ENCODE measurements at regions not wholly inside any gene's neighbourhood (a gene's known extent, or its start where the extent isn't known, plus 50 kb on each side); places are given as distances from the start of the nearest gene placed in this dataset.

GRCh38 chr18:39604836-39605235 lies 2039.2 kb upstream of the CELF4 start:
- Histone ChIP-seq H3K4me1 (no peaks in the 10 kb centered on the region), H3K27me3 (no peaks in the 10 kb centered on the region), H3K27ac (no peak overlapping the region), H3K9me3 (no peaks in the 10 kb centered on the region), H3K4me3 (no peak overlapping the region), H3K36me3 (no peaks in the 10 kb centered on the region)
- DNase-seq (ENCODE audit: low spot score in 2 of 2), result no peak
- no peak for TF ChIP-seq CTCF (IDR thresholded peaks at IDR 0.05)
- TF ChIP-seq POLR2A (IDR thresholded peaks at IDR 0.05), result no peak
- no peak for TF ChIP-seq EP300 (IDR thresholded peaks at IDR 0.05)
- WGBS, 2 donors, result 84 to 86% methylated on average over 5 of the region's 5 CpGs

- Histone ChIP-seq H3K4me3 (no peak overlapping the region), H3K4me1 (no peaks in the 10 kb centered on the region), H3K27ac (no peak overlapping the region), H3K9me3 (no peaks in the 10 kb centered on the region), H3K27me3 (no peaks in the 10 kb centered on the region), H3K36me3 (no peaks in the 10 kb centered on the region)
- WGBS, 2 donors, result 79 to 89% methylated on average over 4 of the region's 4 CpGs
- DNase-seq (ENCODE audit: low spot score in 2 of 2), result no peak
- no peak for TF ChIP-seq POLR2A (IDR thresholded peaks at IDR 0.05)
- no peak for TF ChIP-seq CTCF (IDR thresholded peaks at IDR 0.05)
- TF ChIP-seq EP300 (IDR thresholded peaks at IDR 0.05), result no peak
Observed at GRCh38 chr18:39602131-39602530, 2036.5 kb upstream of the CELF4 start.

GRCh38 chr18:39600894-39601293 lies 2035.3 kb upstream of the CELF4 start:
- Histone ChIP-seq H3K4me3 (no peak overlapping the region), H3K27ac (no peak overlapping the region), H3K4me1 (no peaks in the 10 kb centered on the region), H3K27me3 (no peaks in the 10 kb centered on the region), H3K9me3 (no peaks in the 10 kb centered on the region), H3K36me3 (no peaks in the 10 kb centered on the region)
- no peak for TF ChIP-seq POLR2A (IDR thresholded peaks at IDR 0.05)
- TF ChIP-seq EP300 (IDR thresholded peaks at IDR 0.05), result no peak
- no peak for TF ChIP-seq CTCF (IDR thresholded peaks at IDR 0.05)
- no peak for DNase-seq (ENCODE audit: low spot score in 2 of 2)
- WGBS, 2 donors, result 54 to 57% methylated on average over 4 of the region's 4 CpGs

- no peak for DNase-seq (ENCODE audit: low spot score in 2 of 2)
- 87 to 90% methylated on average over 2 of the region's 2 CpGs for WGBS, 2 donors
- no peak for TF ChIP-seq CTCF (IDR thresholded peaks at IDR 0.05)
- no peak for TF ChIP-seq POLR2A (IDR thresholded peaks at IDR 0.05)
- TF ChIP-seq EP300 (IDR thresholded peaks at IDR 0.05), result no peak
Observed at GRCh38 chr18:39599251-39599650, 2033.7 kb upstream of the CELF4 start.

GRCh38 chr18:39596891-39597290 lies 2031.3 kb upstream of the CELF4 start:
- no peaks in the 10 kb centered on the region for H3K9me3 ChIP-seq
- no peaks in the 10 kb centered on the region for H3K36me3 ChIP-seq
- no peak overlapping the region for H3K27ac ChIP-seq
- no peak overlapping the region for H3K4me3 ChIP-seq
- H3K27me3 ChIP-seq, result no peaks in the 10 kb centered on the region
- no peaks in the 10 kb centered on the region for H3K4me1 ChIP-seq
- no peak for DNase-seq (ENCODE audit: low spot score in 2 of 2)
- no peak for TF ChIP-seq POLR2A (IDR thresholded peaks at IDR 0.05)
- TF ChIP-seq EP300 (IDR thresholded peaks at IDR 0.05), result no peak
- no peak for TF ChIP-seq CTCF (IDR thresholded peaks at IDR 0.05)
- WGBS, 2 donors, result 50% methylated on average over 7 of the region's 7 CpGs

More at GRCh38 chr18:39599251-39599650, 2033.7 kb upstream of the CELF4 start:
- no peaks in the 10 kb centered on the region for H3K36me3 ChIP-seq
- no peaks in the 10 kb centered on the region for H3K4me1 ChIP-seq
- H3K27me3 ChIP-seq, result no peaks in the 10 kb centered on the region
- no peak overlapping the region for H3K4me3 ChIP-seq
- H3K27ac ChIP-seq, result no peak overlapping the region
- H3K9me3 ChIP-seq, result no peaks in the 10 kb centered on the region
